AG09319 (cell line): ENCODE measurements at regions not wholly inside any gene's neighbourhood (a gene's known extent, or its start where the extent isn't known, plus 50 kb on each side); places are given as distances from the start of the nearest gene placed in this dataset.

Experiments
- DNase-seq: peaks from one replicate; pipeline ENCODE4 v3.0.0-alpha.2; 2010; ENCODE audit warnings: low read depth; ENCODE audit errors: extremely low read depth
- CTCF ChIP-seq: IDR thresholded peaks from 2 replicates; pipeline ENCODE4 v1.5.1; 2011; ENCODE audit warnings: low read depth, mild to moderate bottlenecking, inconsistent platforms, low read length, moderate library complexity

- no peak for TF ChIP-seq CTCF
- no peak for DNase-seq
Measured at GRCh38 chr16:87141402-87141801, 175.8 kb downstream of the C16orf95 start.

GRCh38 chr16:87143661-87144121, 173.5 kb downstream of the C16orf95 start:
- TF ChIP-seq CTCF: no peak
- no peak for DNase-seq

- TF ChIP-seq CTCF: no peak
- DNase-seq: no peak
Measured at GRCh38 chr16:87144232-87144631, 173.0 kb downstream of the C16orf95 start.

- DNase-seq: no peak
Measured at GRCh38 chr16:87145181-87146176, 171.7 kb downstream of the C16orf95 start.

GRCh38 chr16:87146676-87147075, 170.5 kb downstream of the C16orf95 start:
- no peak for DNase-seq
- TF ChIP-seq CTCF: no peak

More at GRCh38 chr16:87145181-87146176, 171.7 kb downstream of the C16orf95 start:
- no peak for TF ChIP-seq CTCF

GRCh38 chr16:87149051-87149450, 168.1 kb downstream of the C16orf95 start:
- no peak for DNase-seq
- TF ChIP-seq CTCF: no peak

GRCh38 chr16:87150262-87150661, 166.9 kb downstream of the C16orf95 start:
- DNase-seq: no peak
- no peak for TF ChIP-seq CTCF
